GM21529 (cell line): ENCODE measurements at regions not wholly inside any gene's neighbourhood (a gene's known extent, or its start where the extent isn't known, plus 50 kb on each side); places are given as distances from the start of the nearest gene placed in this dataset.

Experiments used
- ATAC-seq: cut with Tn5 transposase; IDR thresholded peaks from one replicate; pipeline ENCODE4 v1.9.1; 2021; ENCODE audit not compliant: unreplicated experiment

- ATAC-seq, result no peak
Observed at GRCh38 chr21:35940074-35940927, 120.0 kb downstream of the SETD4 start.

DNA sequence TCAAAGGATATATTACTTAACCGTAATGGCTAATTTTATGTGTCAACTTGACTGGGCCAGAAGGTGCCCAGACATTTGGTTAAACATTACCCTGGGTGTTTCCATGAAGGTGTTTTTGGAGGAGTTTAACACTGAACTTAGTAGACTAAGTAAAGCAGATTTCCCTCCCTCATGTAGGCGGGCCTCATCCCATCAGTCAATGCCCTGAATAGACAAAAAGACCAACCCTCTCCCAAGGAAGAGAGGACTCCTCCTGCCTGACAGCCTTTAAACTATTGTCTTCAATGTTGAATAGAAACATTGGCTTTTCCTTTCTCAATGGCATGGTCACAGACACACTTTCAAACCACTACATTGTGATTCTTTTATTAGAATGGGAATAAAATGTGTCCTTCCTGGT, 121.9 kb downstream of the SETD4 start:
- ATAC-seq, result no peak

DNA sequence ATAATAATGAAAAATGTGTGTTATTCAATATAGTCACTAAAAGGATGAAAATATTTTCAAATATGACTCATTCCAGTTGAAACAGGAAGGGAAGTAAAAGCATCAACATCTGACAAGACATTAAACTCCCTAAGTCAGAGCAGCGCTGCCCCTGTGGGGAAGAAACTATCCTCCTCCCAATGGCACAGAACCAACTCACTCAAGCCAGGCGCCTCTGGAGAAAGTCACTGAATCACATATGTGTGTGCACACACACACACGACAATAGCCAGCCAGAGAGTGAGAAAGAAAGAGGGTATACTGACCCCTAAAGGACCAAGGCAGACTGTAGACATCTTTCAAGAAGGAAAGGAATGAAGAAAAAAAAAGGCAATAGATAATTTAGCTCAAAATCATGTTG, 126.9 kb downstream of the SETD4 start:
- no peak for ATAC-seq

DNA sequence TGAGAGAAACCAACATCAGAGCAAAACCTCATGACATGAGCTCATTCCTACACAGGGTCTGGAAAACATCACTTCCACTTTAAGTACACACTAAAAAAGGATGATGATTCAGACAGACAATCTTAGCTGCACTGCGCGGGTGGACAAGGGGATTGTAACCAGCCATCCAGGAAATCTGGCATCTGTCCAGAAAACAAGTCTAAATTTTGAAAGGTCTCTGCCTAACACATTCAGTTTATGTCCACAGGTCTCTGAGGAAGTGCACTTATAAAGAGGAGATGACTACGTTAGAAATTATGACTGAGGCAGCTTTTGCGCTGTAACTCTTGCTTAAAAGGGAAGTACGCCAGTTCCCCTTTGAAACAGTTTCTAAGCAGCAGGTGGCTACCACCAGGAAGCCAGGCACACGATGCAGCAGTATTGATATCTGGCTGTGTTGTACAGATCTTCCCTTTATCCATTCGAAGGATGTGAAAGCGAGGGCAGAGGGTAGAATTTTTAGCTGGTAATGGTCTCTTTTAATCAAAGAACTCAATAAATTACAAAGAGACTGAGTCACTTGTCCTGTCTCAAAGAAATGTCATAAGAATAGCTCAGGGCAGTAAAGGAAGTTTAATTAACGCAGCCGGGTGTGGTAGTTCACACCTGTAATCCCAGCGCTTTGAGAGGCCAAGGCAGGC, 128.0 kb downstream of the SETD4 start:
- ATAC-seq, result peak; percentile 93

DNA sequence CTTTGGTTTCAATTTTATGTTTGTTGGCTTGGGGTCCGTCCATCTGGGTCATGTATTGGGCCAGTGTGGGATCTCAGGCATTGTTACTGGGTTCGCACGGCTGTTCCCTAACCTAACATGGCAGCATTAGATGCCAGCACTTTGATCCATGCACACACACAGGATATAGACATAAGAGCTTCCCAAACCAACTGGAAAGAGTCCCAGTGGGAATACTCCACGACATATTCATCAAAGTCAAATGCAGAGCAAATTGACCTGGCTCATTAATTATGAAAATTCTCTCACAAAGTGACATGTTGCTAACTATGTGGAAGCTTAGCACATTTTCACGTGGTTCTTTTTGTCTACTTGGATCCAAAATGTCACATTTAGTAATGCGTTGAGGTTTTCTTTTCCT, 130.4 kb downstream of the SETD4 start:
- no peak for ATAC-seq

- no peak for ATAC-seq
Observed at GRCh38 chr21:35927262-35927661, 133.1 kb downstream of the SETD4 start.

DNA sequence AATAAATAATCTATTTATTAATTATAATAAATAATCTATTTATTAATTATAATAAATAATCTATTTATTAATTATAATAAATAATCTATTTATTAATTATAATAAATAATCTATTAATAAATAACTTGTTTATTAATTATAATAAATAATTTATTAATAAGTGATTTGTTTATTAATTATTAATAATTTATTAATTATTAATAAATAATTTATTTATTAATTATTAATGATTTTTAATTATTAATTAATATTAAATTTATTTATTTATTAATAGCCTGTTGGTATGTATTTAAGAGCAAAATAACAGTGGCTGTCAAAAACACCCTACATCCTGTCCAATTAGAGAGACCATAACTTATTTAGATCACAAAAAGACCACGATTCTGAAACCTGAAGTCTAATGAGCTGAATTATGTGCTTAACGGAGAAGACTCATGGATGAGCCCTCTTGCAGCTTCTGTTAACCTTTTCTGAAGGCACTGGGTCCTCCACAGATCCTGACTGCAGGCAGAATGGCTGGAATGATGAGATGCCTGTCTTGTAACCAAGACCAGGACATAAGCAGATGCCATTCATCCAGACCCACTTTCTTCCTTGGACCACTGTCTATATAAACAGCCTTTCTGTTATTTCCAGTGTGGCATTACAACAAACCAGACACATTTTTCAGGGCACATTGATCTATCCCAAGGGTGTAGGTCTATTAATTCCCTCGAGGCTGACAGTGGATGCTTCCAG, 134.2 kb downstream of the SETD4 start:
- no peak for ATAC-seq

GRCh38 chr21:35925497-35925896, 134.8 kb downstream of the SETD4 start:
- no peak for ATAC-seq

DNA sequence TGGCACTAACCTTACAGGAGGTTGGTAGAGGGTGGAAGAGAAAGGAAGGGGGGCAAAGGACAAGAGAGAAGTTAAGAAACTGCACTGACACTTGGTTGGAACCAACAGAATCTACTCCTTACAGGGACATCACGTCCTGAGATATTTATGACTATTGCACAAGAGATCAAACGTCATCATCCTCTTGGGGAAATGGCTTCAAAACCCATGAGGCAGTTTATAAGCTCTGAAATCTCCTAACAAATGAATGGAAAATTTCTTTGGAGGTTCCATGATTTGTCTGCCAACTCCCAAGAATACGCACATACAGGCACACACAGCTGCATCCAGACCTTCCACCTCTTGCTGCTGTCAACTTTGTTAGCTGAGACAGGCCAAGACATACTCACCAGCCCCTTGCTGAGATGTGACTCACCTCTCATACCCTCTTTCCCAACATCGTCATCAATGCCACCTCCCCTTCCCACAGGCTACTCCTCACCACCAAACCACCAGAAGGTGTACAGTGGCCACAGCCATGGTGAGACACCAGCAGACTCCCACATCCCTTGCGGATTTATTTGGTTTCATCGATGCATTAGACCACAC, 135.5 kb downstream of the SETD4 start:
- no peak for ATAC-seq

DNA sequence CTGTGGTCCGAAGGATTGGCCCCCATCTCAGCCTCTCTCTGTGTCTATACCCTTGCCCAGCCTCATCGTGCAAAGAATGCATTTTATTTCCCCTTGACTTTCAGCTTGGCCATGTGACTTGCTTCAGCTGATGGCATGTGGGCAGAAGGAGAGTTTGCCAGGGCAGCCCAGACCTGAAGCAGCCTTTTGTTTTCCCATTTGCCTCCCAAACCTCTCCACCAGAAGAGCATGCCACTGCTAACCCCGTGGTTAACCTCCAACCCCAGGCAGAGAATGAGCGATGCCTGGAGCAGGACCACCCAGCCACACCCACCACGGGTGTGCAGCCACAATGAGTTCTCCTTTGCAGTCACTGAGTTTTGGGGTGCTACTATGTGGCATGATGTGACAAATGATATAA, 136.4 kb downstream of the SETD4 start:
- ATAC-seq, result no peak

DNA sequence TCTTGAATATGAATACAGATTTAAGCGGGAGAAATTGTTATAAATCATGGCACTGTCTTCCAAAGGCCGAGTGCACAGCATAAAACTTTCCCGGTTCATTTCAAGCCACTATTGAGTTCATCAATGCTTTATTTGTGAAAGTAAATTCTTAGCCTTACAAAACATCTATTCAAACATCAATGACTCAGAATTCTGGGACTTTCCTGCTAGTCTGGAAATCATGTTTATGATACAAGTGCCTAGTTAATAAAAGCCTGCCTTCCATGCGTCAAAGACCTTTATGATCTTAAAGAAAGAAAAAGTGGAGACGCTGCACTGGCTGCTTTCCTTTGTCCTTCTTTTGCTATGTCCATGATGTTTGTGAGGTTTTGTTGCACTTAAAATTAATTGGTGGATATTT, 137.7 kb downstream of the SETD4 start:
- ATAC-seq, result no peak

- ATAC-seq, result no peak
Observed at GRCh38 chr21:35921471-35921870, 138.9 kb downstream of the SETD4 start.

DNA sequence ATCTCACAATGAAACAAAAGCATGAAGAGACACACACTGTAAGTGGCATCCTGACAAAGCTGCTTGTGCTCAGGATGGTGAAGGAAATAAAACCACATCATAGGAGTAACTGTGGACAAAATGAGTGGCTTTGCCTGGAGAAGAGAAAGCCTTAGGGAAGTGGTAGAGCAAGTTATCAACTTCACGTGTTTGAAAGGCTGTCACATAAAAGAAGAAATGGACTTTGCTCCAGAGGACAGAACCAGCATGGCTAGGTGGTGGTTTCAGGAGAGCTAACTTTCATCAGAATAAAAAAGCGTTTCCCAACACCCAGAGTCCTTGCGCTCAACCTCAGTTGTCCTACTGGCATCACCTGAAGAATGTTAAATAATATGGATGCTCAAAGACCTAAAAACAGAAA, 139.9 kb downstream of the SETD4 start:
- no peak for ATAC-seq

DNA sequence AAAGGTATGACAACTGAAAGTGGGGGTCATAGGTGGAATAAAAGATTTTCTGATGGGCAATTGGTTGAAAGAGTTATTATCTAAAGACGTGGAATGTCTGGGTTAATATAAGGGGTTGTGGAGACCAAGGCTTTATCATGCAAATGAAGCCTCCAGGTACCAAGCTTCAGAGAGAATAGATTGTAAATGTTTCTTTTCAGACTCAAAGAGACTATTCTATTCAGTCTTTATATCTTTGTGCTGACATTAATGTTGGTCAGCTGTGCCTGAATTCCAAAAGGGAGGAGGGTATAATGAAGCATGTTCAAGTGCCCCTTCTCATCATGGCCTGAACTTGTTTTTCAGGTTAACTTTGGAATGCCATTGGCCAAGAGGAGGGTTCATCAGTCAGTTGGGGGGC, 145.3 kb downstream of the SETD4 start:
- ATAC-seq, result no peak

GRCh38 chr21:35911412-35912191, 148.7 kb downstream of the SETD4 start:
- ATAC-seq, result no peak

DNA sequence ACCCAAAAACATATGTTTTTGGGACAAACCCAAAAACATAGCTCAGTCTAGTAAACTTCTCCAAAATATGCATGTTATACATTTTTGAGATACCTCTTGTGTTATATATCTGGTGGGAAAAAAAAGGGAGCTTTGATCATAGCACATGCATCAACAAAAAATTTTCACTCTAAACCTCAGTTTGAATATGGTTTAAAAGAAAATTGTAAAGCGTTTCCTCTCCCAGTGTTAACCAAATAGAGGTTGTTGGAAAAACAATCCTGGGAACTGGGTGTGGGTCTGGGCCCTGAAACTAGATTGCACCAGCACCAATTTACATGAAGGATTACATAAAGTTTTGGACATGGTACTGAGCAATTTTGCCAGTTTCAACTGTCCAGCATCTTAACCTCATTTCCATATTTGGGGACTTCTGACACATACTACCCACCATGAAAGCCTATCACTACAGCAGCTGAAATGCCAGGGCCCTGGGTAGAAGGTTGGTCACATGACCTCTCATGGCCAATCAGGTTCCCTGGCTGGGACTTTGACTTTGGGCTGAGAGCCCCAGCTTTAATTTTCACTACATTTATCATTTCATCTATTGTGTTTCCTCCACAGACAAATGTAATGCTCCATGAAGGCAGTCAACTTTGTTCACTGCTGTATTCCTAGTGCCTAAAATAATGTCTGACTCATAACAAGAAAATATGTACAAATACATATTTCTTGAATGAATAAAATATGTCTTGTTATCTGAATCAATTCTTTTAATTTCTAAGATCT, 150.7 kb downstream of the SETD4 start:
- no peak for ATAC-seq

DNA sequence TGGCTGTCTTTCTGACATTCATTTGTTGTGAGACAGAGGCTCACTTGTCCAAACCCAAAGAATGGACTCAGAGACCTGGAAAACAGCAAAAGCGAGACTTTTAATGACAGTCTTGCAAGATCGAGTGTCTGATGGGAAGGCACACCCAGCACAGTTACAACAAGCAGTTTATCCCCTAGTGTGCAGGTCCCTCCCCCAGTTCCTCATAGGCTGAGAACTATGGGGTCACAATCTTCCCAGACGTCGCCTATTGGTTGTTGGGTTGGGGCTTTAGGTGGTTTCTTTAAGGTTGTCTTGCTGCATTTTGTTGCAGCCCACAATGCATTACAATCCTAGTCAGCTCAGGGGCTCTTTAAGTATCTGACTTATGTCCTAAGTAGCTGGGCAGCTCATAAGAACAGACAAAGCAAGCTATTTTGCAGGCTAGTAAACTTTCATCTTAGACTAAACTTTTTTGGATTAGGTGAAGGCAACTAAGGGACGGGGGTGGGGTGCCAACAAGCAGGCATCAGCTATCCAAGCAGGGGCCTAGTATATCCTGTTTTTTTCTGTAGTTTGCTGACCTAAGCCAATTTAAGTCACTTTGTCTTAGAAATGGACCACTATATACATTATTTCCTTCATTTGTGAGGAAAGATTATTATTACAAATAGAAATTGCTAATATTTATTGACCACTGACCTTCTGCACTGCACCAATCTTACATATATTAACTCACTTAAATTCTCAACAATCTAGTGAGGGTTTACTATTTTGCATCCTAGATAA, 151.8 kb downstream of the SETD4 start:
- ATAC-seq, result no peak

DNA sequence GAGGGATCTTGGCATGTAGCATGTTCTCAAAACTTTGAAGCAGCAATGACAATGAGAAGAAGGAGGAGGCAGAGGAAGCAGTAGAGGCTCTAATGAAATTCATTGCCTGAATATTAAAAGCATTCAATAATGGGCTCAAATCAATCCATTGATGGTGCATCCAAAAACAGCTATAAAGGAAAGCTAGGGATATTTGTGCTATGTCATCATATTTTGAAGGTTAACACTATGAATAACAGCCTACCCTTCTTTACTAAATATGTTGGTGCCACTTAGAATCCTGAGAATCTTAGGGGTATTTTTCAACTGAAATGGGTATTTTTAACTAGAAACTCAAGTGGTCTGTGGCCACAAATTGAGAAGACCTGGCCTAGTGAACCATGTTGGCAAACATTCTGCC, 153.7 kb downstream of the SETD4 start:
- no peak for ATAC-seq

GRCh38 chr21:35905963-35906345, 154.4 kb downstream of the SETD4 start:
- no peak for ATAC-seq
